ENCODE measurements at regions not wholly inside any gene's neighbourhood (a gene's known extent, or its start where the extent isn't known, plus 50 kb on each side); places are given as distances from the start of the nearest gene placed in this dataset.

GRCh38 chr2:100642425-100642824, 79.6 kb downstream of the PDCL3 start:
- no peak overlapping the region for H3K4me2 ChIP-seq (ENCODE audit: control insufficient read depth, insufficient read depth)
- ChIA-PET RAD21 (ENCODE audit: unreplicated experiment) (no interaction called here), POLR2A (no interaction called here), CTCF (no interaction called here), SMC1A (ENCODE audit: uncharacterized antibody, unreplicated experiment) (interaction anchor here (0.6 kb wide), 1 partner anchor 444 kb away, joined by 3 read pairs; no protein-coding TSS in a partner anchor)
- no peaks in the 10 kb centered on the region; a peak in 2 of 4 replicates for H3K27me3 ChIP-seq (replicated peaks in 1 of 2; ENCODE audit: control insufficient read depth in 2 of 2, insufficient read depth in 2 of 2, low read length in 1 of 2)
- H3K27ac ChIP-seq (ENCODE audit: control insufficient read depth, insufficient read depth): no peak overlapping the region
- no peak overlapping the region for H3K4me3 ChIP-seq
- in situ Hi-C loops (cut with MboI) (no loop called here), intact Hi-C loops (cut with micrococcal nuclease; ENCODE audit: unreplicated experiment) (no loop called here)
- no peak for DNase-seq (ENCODE audit: low read depth, low spot score)
- WGBS (ENCODE audit: insufficient coverage, insufficient replicate concordance, low lambda C conversion rate, missing lambda C conversion rate): 23% methylated on average over 8 of the region's 8 CpGs
- no peak overlapping the region for H3K9ac ChIP-seq (ENCODE audit: control insufficient read depth, insufficient read depth, low read length)
- no peak overlapping the region for H2AFZ ChIP-seq (ENCODE audit: control insufficient read depth, low read depth, low read length)
- no peaks in the 10 kb centered on the region for H4K20me1 ChIP-seq (ENCODE audit: control insufficient read depth, insufficient read depth)
- TF ChIP-seq RAD21 (IDR thresholded peaks at IDR 0.05; ENCODE audit: insufficient read depth, low read depth, low read length): no peak
- no TSS peak for BruUV-seq (replicated peaks)
- ATAC-seq: no peak
- H3K36me3 ChIP-seq (ENCODE audit: control insufficient read depth in 2 of 2, insufficient read depth in 2 of 2, low read length in 1 of 2): no peaks in the 10 kb centered on the region
- FAIRE-seq: no peak
- H3K4me1 ChIP-seq (ENCODE audit: control insufficient read depth, insufficient read depth, low read length): no peaks in the 10 kb centered on the region
- no peaks in the 10 kb centered on the region for H3K79me2 ChIP-seq (ENCODE audit: control insufficient read depth, insufficient read depth, low read length)
- no peaks in the 10 kb centered on the region for H3K9me3 ChIP-seq (replicated peaks; ENCODE audit: control insufficient read depth, insufficient read depth, low read length)

DNA sequence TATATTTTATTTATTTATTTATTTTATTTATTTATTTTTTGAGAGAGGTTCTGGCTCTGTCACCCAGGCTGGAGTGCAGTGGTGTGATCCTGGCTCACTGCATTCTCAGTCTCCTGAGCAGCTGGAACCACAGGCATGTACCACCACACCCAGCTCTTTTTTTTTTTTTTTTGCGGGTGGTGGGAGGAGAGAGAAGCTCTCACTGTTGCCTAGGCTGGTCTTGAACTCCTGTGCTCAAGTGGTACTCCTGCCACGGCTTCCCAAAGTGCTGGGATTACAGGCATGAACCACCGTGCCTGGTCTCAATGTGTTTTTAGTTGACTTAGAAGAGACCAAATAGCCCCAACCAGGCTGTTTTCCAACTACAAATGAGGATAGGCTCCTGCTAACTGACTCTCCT, 80.7 kb downstream of the PDCL3 start:
- no peak for ATAC-seq
- RAD21 ChIA-PET (ENCODE audit: unreplicated experiment): no interaction called here
- no peak for FAIRE-seq
- H3K27me3 ChIP-seq (replicated peaks in 1 of 2; ENCODE audit: control insufficient read depth in 2 of 2, insufficient read depth in 2 of 2, low read length in 1 of 2): no peaks in the 10 kb centered on the region; a peak in 1 of 4 replicates
- SMC1A ChIA-PET (ENCODE audit: uncharacterized antibody, unreplicated experiment): no interaction called here
- no peaks in the 10 kb centered on the region; the same call in 2 of the 3 replicates for H3K9me3 ChIP-seq (replicated peaks; ENCODE audit: control insufficient read depth, insufficient read depth, low read length)
- no peak for TF ChIP-seq CREB1 (IDR thresholded peaks at IDR 0.05; ENCODE audit: low read depth)
- no peak for TF ChIP-seq SUZ12 (IDR thresholded peaks at IDR 0.05; ENCODE audit: unreplicated experiment)
- TF ChIP-seq NFYA (IDR thresholded peaks at IDR 0.05; ENCODE audit: borderline replicate concordance, low read depth, low read length): no peak
- TF ChIP-seq SUPT20H (IDR thresholded peaks at IDR 0.05; ENCODE audit: borderline replicate concordance, control insufficient read depth, low read depth, low read length): no peak
- no peak for TF ChIP-seq CBX3 (IDR thresholded peaks at IDR 0.05; ENCODE audit: borderline replicate concordance, low read depth)
- no peak for TF ChIP-seq MLLT1 (IDR thresholded peaks at IDR 0.05)
- TF ChIP-seq NFXL1 (IDR thresholded peaks at IDR 0.05; ENCODE audit: borderline replicate concordance): no peak
- no peak for TF ChIP-seq NR2C1 (IDR thresholded peaks at IDR 0.05)
- no peak for TF ChIP-seq ELK1 (IDR thresholded peaks at IDR 0.05; ENCODE audit: low read depth, low read length)
- no peak for TF ChIP-seq RBBP5 (conservative IDR thresholded peaks at IDR 0.05)
- no peak for TF ChIP-seq HDAC2 (IDR thresholded peaks at IDR 0.05)
- TF ChIP-seq ZZZ3 (IDR thresholded peaks at IDR 0.05; ENCODE audit: control insufficient read depth, insufficient read length, low read depth): no peak
- TF ChIP-seq, protein P1, sequence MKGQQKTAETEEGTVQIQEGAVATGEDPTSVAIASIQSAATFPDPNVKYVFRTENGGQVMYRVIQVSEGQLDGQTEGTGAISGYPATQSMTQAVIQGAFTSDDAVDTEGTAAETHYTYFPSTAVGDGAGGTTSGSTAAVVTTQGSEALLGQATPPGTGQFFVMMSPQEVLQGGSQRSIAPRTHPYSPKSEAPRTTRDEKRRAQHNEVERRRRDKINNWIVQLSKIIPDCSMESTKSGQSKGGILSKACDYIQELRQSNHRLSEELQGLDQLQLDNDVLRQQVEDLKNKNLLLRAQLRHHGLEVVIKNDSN (IDR thresholded peaks at IDR 0.05; ENCODE audit: borderline replicate concordance, extremely low read length, insufficient read depth, low read depth, low read length): no peak
- no peak for TF ChIP-seq ZNF217 (IDR thresholded peaks at IDR 0.05)
- H4K20me1 ChIP-seq (ENCODE audit: control insufficient read depth, insufficient read depth): no peaks in the 10 kb centered on the region
- DNase-seq (ENCODE audit: low read depth, low spot score): no peak
- H3K4me3 ChIP-seq: no peak overlapping the region
- no TSS peak for BruUV-seq (replicated peaks)
- CTCF ChIA-PET: no interaction called here
- no peak overlapping the region for H3K9ac ChIP-seq (ENCODE audit: control insufficient read depth, insufficient read depth, low read length)
- H3K4me2 ChIP-seq (ENCODE audit: control insufficient read depth, insufficient read depth): no peak overlapping the region
- no peaks in the 10 kb centered on the region for H3K79me2 ChIP-seq (ENCODE audit: control insufficient read depth, insufficient read depth, low read length)
- H3K4me1 ChIP-seq (ENCODE audit: control insufficient read depth, insufficient read depth, low read length): no peaks in the 10 kb centered on the region
- WGBS (ENCODE audit: insufficient coverage, insufficient replicate concordance, low lambda C conversion rate, missing lambda C conversion rate): 0% methylated on average over 2 of the region's 3 CpGs
- H3K36me3 ChIP-seq (ENCODE audit: control insufficient read depth in 2 of 2, insufficient read depth in 2 of 2, low read length in 1 of 2): no peaks in the 10 kb centered on the region
- no peak overlapping the region for H2AFZ ChIP-seq (ENCODE audit: control insufficient read depth, low read depth, low read length)
- intact Hi-C loops (cut with micrococcal nuclease; ENCODE audit: unreplicated experiment): no loop called here
- no peak overlapping the region for H3K27ac ChIP-seq (ENCODE audit: control insufficient read depth, insufficient read depth)
- POLR2A ChIA-PET: no interaction called here
- in situ Hi-C loops (cut with MboI): no loop called here

Measured in GM12878 (cell line).